CD4-positive, alpha-beta T cell treated with Interferon alpha-2 for 1 hour (primary cell): ENCODE measurements at regions not wholly inside any gene's neighbourhood (a gene's known extent, or its start where the extent isn't known, plus 50 kb on each side); places are given as distances from the start of the nearest gene placed in this dataset.
"Not testable (repeated sequence)": the region's sequence is repeated elsewhere in the genome, so short reads cannot be mapped to it uniquely, and the experiment has no call there.

ENCODE experiments used
- DNase-seq, 2 donors: peaks; one replicate each; pipeline ENCODE4 v3.0.0-alpha.2; 2020 to 2022

DNA sequence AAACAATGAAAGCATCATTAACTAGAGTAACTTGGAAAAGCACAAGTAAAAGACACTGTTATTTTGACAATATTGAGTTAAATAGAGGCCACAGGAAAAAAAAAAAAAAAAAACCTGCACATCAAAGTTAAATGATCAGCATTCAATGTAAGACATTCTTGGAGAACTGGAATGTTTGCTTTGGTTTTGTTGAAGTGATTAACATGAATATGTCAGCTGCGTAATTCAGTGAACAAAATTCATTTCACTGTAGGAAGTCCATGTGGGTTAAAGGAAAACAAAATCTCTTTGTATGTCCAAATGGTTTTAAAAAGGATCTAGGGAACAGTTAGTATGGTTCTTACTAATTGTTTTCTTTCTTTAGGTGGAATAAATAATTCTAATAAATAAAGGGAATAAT is 252.8 kb upstream of the CNTN6 start:
- no peak for DNase-seq

DNA sequence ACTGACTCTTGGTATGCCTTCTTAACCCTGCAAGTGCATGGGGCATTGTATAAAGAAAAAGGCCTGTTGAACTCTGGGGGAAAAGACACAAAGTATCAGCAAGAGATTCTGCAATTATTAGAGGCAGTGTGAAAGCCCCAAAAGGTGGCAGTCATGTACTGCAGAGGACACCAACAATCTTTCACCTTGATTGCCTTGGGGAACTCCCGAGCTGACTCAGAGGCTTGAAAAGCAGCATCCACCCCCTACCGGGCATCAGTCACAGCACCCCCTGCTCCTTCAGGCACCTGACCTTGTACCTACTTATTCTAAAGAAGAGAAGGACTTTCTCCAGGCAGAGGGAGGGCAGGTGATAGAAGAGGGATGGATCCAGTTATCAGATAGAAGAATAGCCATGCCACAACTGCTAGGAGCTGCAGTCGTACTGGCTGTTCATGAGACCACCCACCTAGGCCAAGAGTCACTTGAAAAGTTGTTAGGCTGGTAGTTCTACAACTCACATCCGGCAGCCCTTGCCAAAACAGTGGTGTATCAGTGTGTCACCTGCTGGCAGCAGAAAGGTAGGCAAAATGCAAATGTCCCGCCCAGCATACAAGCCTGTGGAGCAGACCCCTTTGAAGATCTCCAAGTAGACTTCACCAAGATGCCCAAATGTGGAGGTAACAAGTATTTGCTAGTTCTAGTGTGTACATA is 241.6 kb upstream of the CNTN6 start:
- no peak for DNase-seq

GRCh38 chr3:852033-852432 is 240.8 kb upstream of the CNTN6 start:
- DNase-seq: no peak

- no peak for DNase-seq
Observed at GRCh38 chr3:853489-853888, 239.3 kb upstream of the CNTN6 start.

GRCh38 chr3:859135-859534 is 233.7 kb upstream of the CNTN6 start:
- no peak for DNase-seq

DNA sequence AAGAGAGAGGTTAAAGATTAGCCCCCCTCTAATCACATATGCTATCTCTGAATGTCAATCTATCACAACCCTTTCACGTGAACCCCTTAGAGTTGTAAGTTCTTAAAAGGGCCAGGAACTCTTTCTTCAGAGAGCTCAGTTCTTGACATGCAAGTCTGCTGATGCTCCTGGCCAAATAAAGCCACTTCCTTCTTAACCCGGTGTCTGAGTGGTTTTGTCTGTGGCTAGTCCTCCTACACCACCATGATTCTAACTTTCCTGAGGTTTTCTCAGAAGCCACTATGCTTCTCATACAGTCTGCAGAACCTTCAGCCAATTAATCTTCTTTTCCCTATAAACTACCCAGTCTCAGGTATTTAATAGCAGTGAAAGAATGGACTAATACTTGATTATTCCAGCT is 231.1 kb upstream of the CNTN6 start:
- DNase-seq: no peak

GRCh38 chr3:869269-869668 is 223.6 kb upstream of the CNTN6 start:
- no peak for DNase-seq

- no peak for DNase-seq
Observed at GRCh38 chr3:869734-870133, 223.1 kb upstream of the CNTN6 start.

GRCh38 chr3:871651-872050 is 221.2 kb upstream of the CNTN6 start:
- DNase-seq: no peak

GRCh38 chr3:877001-877400 is 215.8 kb upstream of the CNTN6 start:
- no peak for DNase-seq

DNA sequence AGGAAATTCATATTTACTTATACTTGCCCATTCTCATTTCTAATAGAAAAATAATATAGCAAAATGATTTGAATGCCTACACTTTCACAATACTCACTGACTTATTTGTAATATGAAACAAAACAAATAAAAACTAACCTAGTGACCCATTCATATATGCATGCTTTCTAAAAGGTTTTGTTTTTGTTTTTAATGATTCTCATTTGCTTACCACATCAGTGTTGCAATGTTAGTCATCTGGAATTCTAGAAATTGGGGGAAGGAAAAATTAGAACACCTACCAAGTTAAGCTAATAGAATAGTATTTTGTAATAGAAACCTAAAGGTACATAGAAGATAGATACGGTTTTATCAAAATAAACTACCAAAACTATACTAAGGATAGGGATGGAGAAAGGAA is 214.1 kb upstream of the CNTN6 start:
- DNase-seq: no peak

- DNase-seq: no peak
Observed at GRCh38 chr3:880371-880770, 212.5 kb upstream of the CNTN6 start.

- DNase-seq: no peak
Observed at GRCh38 chr3:882533-882932, 210.3 kb upstream of the CNTN6 start.

- no peak for DNase-seq
Observed at GRCh38 chr3:901953-902778, 190.7 kb upstream of the CNTN6 start.

- no peak for DNase-seq
Observed at GRCh38 chr3:905217-905616, 187.6 kb upstream of the CNTN6 start.

- no peak for DNase-seq
Observed at GRCh38 chr3:906739-907138, 186.1 kb upstream of the CNTN6 start.

- DNase-seq: no peak
Observed at GRCh38 chr3:908839-909238, 184.0 kb upstream of the CNTN6 start.

DNA sequence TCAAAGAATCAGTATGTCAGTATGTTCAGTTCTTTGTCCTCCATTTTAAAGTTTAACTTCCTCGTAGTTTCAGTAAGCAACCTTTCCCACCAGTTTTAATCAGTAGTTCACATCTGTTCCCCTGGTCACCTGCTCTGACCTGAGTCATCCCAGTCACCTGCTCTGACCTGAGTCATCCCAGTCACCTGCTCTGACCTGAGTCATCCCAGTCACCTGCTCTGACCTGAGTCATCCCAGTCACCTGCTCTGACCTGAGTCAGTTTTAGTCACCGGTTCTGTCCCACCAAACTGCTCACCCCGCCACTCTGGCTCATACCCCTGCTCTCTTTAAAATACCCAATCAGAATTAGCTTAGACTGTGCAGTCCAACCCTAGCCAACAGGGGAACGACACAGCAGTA is 180.1 kb upstream of the CNTN6 start:
- not testable (repeated sequence) for DNase-seq

DNA sequence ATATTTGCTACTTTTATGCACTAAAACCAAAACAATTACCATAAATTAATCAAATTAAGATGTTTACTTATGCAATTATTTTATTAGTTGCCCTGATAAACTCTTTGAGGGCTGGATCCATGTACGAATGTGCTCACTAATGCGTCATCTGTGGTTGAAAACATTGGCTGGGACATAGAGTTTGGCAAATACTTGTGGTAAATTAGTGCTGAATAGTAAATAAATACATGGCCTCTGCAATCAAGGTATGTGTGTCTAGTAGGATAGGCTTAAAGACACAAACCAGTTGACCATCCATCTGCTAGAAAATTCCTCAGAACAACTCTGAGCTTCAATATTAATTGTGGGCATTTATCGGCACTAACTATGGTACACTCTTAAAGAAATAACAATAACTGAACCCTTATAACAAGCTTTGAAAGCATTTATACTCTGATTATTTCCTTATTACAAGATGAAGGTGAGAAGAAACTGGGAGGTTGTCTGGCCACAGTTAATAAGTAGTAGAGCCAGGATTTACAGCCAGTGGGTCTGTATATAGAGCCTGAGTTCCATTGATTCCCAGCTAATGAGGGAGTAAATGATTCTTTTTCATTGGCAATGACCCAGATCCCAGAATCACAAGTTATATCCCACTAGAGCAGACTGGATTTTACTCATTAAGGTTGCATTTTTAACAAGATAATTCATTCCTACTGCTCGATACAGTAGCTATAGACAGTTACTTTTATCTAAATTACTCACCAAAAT is 169.5 kb upstream of the CNTN6 start:
- no peak for DNase-seq

- no peak for DNase-seq
Observed at GRCh38 chr3:930866-931265, 162.0 kb upstream of the CNTN6 start.

- DNase-seq: no peak
Observed at GRCh38 chr3:933326-933725, 159.5 kb upstream of the CNTN6 start.

DNA sequence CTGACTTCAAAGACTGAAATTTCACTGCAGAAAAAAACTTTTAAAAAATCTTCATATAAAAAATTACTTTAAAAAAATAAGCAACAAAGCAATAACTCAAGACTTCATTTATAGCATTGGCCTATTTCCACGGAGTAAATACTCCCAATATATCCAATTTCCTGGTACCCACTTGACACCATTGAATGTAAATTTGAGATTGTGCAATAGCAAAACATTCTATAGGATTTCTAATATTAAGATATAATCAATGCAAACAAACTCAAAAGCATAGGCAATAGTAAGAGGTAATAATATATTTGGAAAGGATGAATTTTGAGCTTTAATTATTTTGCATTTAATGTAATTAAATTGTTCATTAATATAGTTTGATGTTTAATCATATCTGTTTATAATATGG is 148.0 kb upstream of the CNTN6 start:
- DNase-seq: no peak

- DNase-seq: no peak
Observed at GRCh38 chr3:945738-946137, 147.1 kb upstream of the CNTN6 start.

GRCh38 chr3:952906-953305 is 139.9 kb upstream of the CNTN6 start:
- DNase-seq: no peak
